IMR-90 (cell line): ENCODE measurements at regions not wholly inside any gene's neighbourhood (a gene's known extent, or its start where the extent isn't known, plus 50 kb on each side); places are given as distances from the start of the nearest gene placed in this dataset.

Experiments used
- ATAC-seq: fragments of 200-7000 bp; cut with Tn5 transposase; 2 replicates; pipeline ENCODE4 v1.9.1; 2020; ENCODE audit warnings: low read depth, mild to moderate bottlenecking, moderate library complexity
- BruUV-seq: library from RNA; stranded (reverse); fragments of 400-500 nt; replicated peaks from 2 replicates; lab custom pipeline; 2021; lab: Mats Ljungman, UMichigan
- CTCF ChIA-PET: fragments of 300-600 bp; formaldehyde crosslinking; extraction: SDS; loops from one replicate; lab custom pipeline; 2021; ENCODE audit warnings: antibody characterized with exemption; lab: Yijun Ruan, JAX
- POLR2A ChIA-PET: fragments of 300-600 bp; sonication (Branson Sonifier 250); formaldehyde crosslinking; loops from one replicate; lab custom pipeline; 2022; ENCODE audit warnings: antibody characterized with exemption; ENCODE audit not compliant: unreplicated experiment; lab: Charles Lee
- DNase-seq: peaks from one replicate; pipeline ENCODE4 v3.0.0; 2013
- H2AFZ ChIP-seq: replicated peaks from 2 replicates; pipeline ENCODE3; 2013; ENCODE audit warnings: low read length, mild to moderate bottlenecking; ENCODE audit not compliant: poor library complexity
- H2AK5ac ChIP-seq: 2 replicates; pipeline ENCODE4 v1.6.1; 2013; ENCODE audit warnings: low read depth, low read length, inconsistent platforms
- H2AK9ac ChIP-seq: replicated peaks from 2 replicates; pipeline ENCODE3; 2013; ENCODE audit warnings: mild to moderate bottlenecking, low read depth, low read length, moderate library complexity; ENCODE audit not compliant: poor library complexity
- H2BK120ac ChIP-seq: 2 replicates; pipeline ENCODE4 v1.6.1; 2013; ENCODE audit warnings: low read depth, low read length, inconsistent platforms
- H2BK15ac ChIP-seq: 3 replicates; pipeline ENCODE4 v1.6.1; 2013; ENCODE audit warnings: low read depth, low read length, inconsistent platforms
- H2BK20ac ChIP-seq: 2 replicates; pipeline ENCODE4 v1.6.1; 2013; ENCODE audit warnings: low read depth, mild to moderate bottlenecking, inconsistent platforms, low read length, moderate library complexity
- H2BK5ac ChIP-seq: 2 replicates; pipeline ENCODE4 v1.6.1; 2013; ENCODE audit warnings: mild to moderate bottlenecking, low read depth, low read length, inconsistent platforms; ENCODE audit not compliant: poor library complexity, severe bottlenecking
- H3K14ac ChIP-seq: replicated peaks from 2 replicates; pipeline ENCODE4 v1.6.1; 2013; ENCODE audit warnings: low read depth, low read length, inconsistent platforms
- H3K18ac ChIP-seq: 2 replicates; pipeline ENCODE4 v1.6.1; 2013; ENCODE audit warnings: low read depth, low read length, control low read depth
- H3K23ac ChIP-seq: 2 replicates; pipeline ENCODE4 v1.6.1; 2013; ENCODE audit warnings: low read depth, low read length, inconsistent platforms
- H3K27ac ChIP-seq: 2 replicates; pipeline ENCODE4 v1.5.1; 2013; ENCODE audit warnings: mild to moderate bottlenecking, control low read depth, low read length; ENCODE audit not compliant: insufficient read depth
- H3K27me3 ChIP-seq: 2 replicates; pipeline ENCODE4 v1.6.1; 2013; ENCODE audit warnings: low read length; ENCODE audit not compliant: control insufficient read depth, insufficient read depth
- H3K36me3 ChIP-seq: 2 replicates; pipeline ENCODE4 v1.6.1; 2013; ENCODE audit warnings: low read length, mixed read lengths; ENCODE audit not compliant: control insufficient read depth, insufficient read depth
- H3K4ac ChIP-seq: 2 replicates; pipeline ENCODE4 v1.6.1; 2013; ENCODE audit warnings: low read depth, low read length, inconsistent platforms
- H3K4me1 ChIP-seq: 2 replicates; pipeline ENCODE4 v1.6.1; 2013; ENCODE audit warnings: low read length, mixed read lengths; ENCODE audit not compliant: control insufficient read depth, insufficient read depth
- H3K4me2 ChIP-seq: 2 replicates; pipeline ENCODE4 v1.6.1; 2013; ENCODE audit warnings: low read depth, mild to moderate bottlenecking, control low read depth, low read length, moderate library complexity
- H3K4me3 ChIP-seq: 2 replicates; pipeline ENCODE4 v1.5.1; 2013; ENCODE audit warnings: low read depth, mild to moderate bottlenecking, control low read depth, low read length, moderate library complexity; ENCODE audit not compliant: insufficient read depth
- H3K56ac ChIP-seq: 2 replicates; pipeline ENCODE4 v1.6.1; 2013; ENCODE audit warnings: low read length, inconsistent platforms; ENCODE audit not compliant: insufficient read depth; ENCODE audit errors: extremely low read depth
- H3K79me1 ChIP-seq, 2 experiments: 2 replicates each; pipeline ENCODE4 v1.6.1; 2013; ENCODE audit warnings: low read length in 2 of 2, inconsistent platforms in 1 of 2, low read depth in 1 of 2
- H3K9ac ChIP-seq: 2 replicates; pipeline ENCODE4 v1.6.1; 2013; ENCODE audit warnings: low read depth, low read length, control low read depth
- H3K9me1 ChIP-seq: 2 replicates; pipeline ENCODE4 v1.6.1; 2013; ENCODE audit warnings: low read length, inconsistent platforms; ENCODE audit not compliant: insufficient read depth
- H3K9me3 ChIP-seq: 2 replicates; pipeline ENCODE4 v1.6.1; 2013; ENCODE audit warnings: low read length; ENCODE audit not compliant: control insufficient read depth, insufficient read depth
- H4K20me1 ChIP-seq: 2 replicates; pipeline ENCODE4 v1.6.1; 2013; ENCODE audit warnings: low read length, inconsistent platforms; ENCODE audit not compliant: insufficient read depth
- H4K5ac ChIP-seq: 2 replicates; pipeline ENCODE4 v1.6.1; 2013; ENCODE audit warnings: mild to moderate bottlenecking, low read depth, low read length, control low read depth
- H4K8ac ChIP-seq, 2 experiments: 2 replicates each; pipeline ENCODE4 v1.6.1; 2013; ENCODE audit warnings: low read depth in 2 of 2, low read length in 2 of 2, control low read depth in 1 of 2, inconsistent platforms in 1 of 2
- H4K91ac ChIP-seq: 2 replicates; pipeline ENCODE4 v1.6.1; 2013; ENCODE audit warnings: low read depth, low read length, inconsistent platforms; ENCODE audit not compliant: insufficient read depth
- BHLHE40 ChIP-seq: fragments of 150-350 bp; IDR thresholded peaks from 2 replicates; pipeline ENCODE4 v1.6.1; 2016; ENCODE audit warnings: mild to moderate bottlenecking, low read depth, low read length
- CEBPB ChIP-seq: IDR thresholded peaks from 2 replicates; pipeline ENCODE4 v1.6.1; 2012; ENCODE audit warnings: low read depth, low read length, improper control_type of control experiment
- FOS ChIP-seq: fragments of 150-350 bp; IDR thresholded peaks from 2 replicates; pipeline ENCODE4 v1.6.1; 2016; ENCODE audit warnings: low read depth, low read length
- MAFK ChIP-seq: IDR thresholded peaks from 2 replicates; pipeline ENCODE4 v1.6.1; 2012; ENCODE audit warnings: low read depth, low read length, improper control_type of control experiment
- MXI1 ChIP-seq: IDR thresholded peaks from 2 replicates; pipeline ENCODE4 v1.6.1; 2012; ENCODE audit warnings: low read depth, mild to moderate bottlenecking, low read length, moderate library complexity, borderline replicate concordance
- RFX5 ChIP-seq: IDR thresholded peaks from 2 replicates; pipeline ENCODE4 v1.8.0; 2012; ENCODE audit warnings: low read depth, mild to moderate bottlenecking, low read length, moderate library complexity
- SMC3 ChIP-seq: fragments of 150-350 bp; IDR thresholded peaks from 2 replicates; pipeline ENCODE4 v1.6.1; 2016; ENCODE audit warnings: low read depth, mild to moderate bottlenecking, antibody characterized with exemption, low read length, moderate library complexity
- WGBS, 2 experiments: methylation state at CpG; one replicate each; pipeline versions ENCODE4 v1.1.5 to v1.1.7; 2013; ENCODE audit warnings: missing lambda C conversion rate in 2 of 2; ENCODE audit not compliant: insufficient read length in 1 of 2; ENCODE audit errors: extremely low coverage in 2 of 2; 5-methylcytosine and 5-hydroxymethylcytosine counted together
- dilution Hi-C: fragments of 300-500 bp; cut with HindIII; formaldehyde crosslinking; loops from one replicate; pipeline ENCODE4 v1.14.3; 2018; ENCODE audit warnings: low sequenced_read_pairs; ENCODE audit not compliant: unreplicated experiment
- in situ Hi-C: fragments of 300-500 bp; cut with MboI; formaldehyde crosslinking; loops from 3 replicates; pipeline ENCODE4 v1.14.3; 2019; ENCODE audit warnings: low sequenced_read_pairs, inconsistent platforms, mixed read lengths
- intact Hi-C: fragments of 100-400 bp; cut with micrococcal nuclease; formaldehyde crosslinking; loops from 2 replicates; pipeline ENCODE4 v1.10.0; 2022
- TF ChIP-seq, protein P1 (sequence below): fragments of 150-350 bp; IDR thresholded peaks from 2 replicates; pipeline ENCODE4 v1.6.1; 2016; ENCODE audit warnings: low read depth, mild to moderate bottlenecking, low read length, moderate library complexity, borderline replicate concordance

DNA sequence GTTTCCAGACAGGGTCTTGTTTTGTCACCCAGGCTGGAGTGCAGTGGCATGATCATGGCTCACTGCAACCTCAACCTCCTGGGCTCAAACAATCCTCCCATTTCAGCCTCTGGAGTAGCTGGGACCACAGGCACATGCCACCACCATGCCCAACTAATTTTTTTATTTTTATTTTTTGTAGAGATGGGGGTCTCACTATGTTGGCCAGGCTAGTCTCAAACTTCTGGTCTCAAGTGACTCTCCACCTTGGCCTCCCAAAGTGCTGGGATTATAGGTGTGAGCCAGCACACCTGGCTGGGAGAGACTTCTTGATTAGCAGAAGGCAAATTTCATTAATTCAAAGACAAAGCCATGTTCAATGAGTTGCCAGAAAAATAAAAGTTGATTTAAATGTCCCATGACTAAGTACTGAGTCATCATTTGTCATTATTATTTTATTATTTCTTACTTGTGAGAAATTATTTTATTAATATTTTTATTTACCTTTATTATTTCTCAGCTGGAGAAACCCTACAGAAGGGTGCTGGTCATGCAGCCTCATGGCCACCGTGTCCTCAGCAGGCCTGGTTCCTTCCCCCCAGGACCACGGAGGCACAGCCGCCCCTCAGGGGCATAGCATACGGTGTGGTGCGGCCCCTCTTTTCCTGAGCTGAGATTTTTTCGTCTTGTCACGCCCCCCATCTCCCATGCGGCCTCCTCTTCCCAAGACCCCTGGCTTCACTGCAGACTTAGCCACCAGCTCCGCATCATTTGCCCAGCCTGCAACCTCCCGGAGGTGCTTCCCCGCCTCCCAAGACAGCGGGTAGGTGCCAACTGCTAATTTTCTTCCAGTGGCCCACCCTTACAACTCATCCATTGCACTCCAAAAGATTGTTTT, 55.3 kb upstream of the SIM2 start:
- Histone ChIP-seq H2BK20ac (no peak overlapping the region), H3K4me2 (no peak overlapping the region), H3K79me1 (no peaks in the 10 kb centered on the region), H3K9ac (no peak overlapping the region), H2BK15ac (no peak overlapping the region), H4K91ac (no peak overlapping the region), H3K36me3 (no peaks in the 10 kb centered on the region), H3K18ac (no peak overlapping the region), H3K9me3 (no peaks in the 10 kb centered on the region), H3K14ac (no peak overlapping the region), H3K4ac (no peak overlapping the region), H3K4me3 (no peak overlapping the region), H2AK5ac (no peak overlapping the region), H3K56ac (no peak overlapping the region), H3K27ac (no peak overlapping the region), H2BK120ac (no peak overlapping the region), H2BK5ac (no peak overlapping the region), H3K27me3 (peaks cover 11% of the 10 kb centered on the region), H4K5ac (no peak overlapping the region), H4K20me1 (no peaks in the 10 kb centered on the region), H3K9me1 (peaks cover 6% of the 10 kb centered on the region; the same call in 1 of the 2 replicates), H2AK9ac (no peak overlapping the region), H2AFZ (no peak overlapping the region), H3K23ac (no peak overlapping the region), H4K8ac (no peak overlapping the region), H3K4me1 (peaks cover 5% of the 10 kb centered on the region)
- BruUV-seq: no TSS peak
- ChIA-PET CTCF (no interaction called here), POLR2A (no interaction called here)
- dilution Hi-C loops (no loop called here), intact Hi-C loops (no loop called here), in situ Hi-C loops (no loop called here)
- TF ChIP-seq, protein P1, sequence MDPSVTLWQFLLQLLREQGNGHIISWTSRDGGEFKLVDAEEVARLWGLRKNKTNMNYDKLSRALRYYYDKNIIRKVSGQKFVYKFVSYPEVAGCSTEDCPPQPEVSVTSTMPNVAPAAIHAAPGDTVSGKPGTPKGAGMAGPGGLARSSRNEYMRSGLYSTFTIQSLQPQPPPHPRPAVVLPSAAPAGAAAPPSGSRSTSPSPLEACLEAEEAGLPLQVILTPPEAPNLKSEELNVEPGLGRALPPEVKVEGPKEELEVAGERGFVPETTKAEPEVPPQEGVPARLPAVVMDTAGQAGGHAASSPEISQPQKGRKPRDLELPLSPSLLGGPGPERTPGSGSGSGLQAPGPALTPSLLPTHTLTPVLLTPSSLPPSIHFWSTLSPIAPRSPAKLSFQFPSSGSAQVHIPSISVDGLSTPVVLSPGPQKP: no peak
- TF ChIP-seq MAFK (peak; percentile 29; the same call in 1 of the 2 replicates), RFX5 (no peak), BHLHE40 (no peak), SMC3 (no peak), MXI1 (no peak), FOS (no peak), CEBPB (no peak)
- WGBS, 2 experiments: 90% methylated on average over 2 of the region's 12 CpGs; no CpG with 5 or more reads in 1 of the 2 experiments
- DNase-seq: no peak
- no peak for ATAC-seq
